ENCODE measurements at regions not wholly inside any gene's neighbourhood (a gene's known extent, or its start where the extent isn't known, plus 50 kb on each side); places are given as distances from the start of the nearest gene placed in this dataset.

DNA sequence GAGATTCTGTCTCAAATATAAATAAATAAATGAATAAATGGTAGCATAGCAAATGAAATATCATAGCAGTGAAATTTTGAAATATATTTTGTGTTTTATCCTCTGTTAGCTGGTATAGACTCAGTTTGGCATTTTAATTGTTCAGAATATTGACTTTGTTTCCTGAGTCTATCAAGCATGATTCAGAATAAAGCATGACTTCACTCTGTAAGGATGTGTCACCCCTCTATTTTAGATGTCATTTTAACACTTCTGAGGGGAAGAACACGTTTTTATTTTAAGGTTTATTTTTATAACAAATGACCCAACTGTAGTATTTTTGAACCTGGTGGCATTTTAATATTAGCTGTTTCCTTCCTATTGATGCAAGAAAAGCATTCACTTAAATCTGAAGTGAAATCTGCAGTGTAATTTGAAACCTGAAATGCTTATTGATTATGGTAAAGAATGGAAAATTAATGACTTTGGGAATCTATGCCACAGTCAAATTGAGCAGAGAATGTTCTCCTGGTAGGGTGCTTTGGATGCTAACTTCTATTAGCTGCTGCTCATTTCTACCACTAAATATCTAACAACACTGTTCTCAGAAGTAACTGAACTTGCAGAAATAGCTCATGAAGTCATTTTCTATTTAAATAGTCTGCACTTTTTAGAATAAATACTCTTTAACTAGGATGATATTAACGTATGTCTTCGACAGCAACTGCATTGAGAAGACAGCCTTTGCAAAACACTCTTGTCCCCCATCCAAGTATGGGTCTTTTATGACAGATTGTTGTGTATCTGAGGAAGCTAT, 114.2 kb downstream of the SOX4 start:
- TF ChIP-seq Cebpa-rat (IDR thresholded peaks at IDR 0.05) = no peak
- Histone ChIP-seq H3K4me3 (no peak overlapping the region), H4K20me1 (no peaks in the 10 kb centered on the region), H3K9me3 (peaks cover 4% of the 10 kb centered on the region; the same call in 1 of the 2 replicates), H3K27me3 (no peaks in the 10 kb centered on the region), H3K27ac (no peak overlapping the region), H3K9ac (no peak overlapping the region), H3K4me2 (peak overlapping the region; percentile 43), H3K36me3 (no peaks in the 10 kb centered on the region), H3K4me1 (peaks cover 31% of the 10 kb centered on the region)

DNA sequence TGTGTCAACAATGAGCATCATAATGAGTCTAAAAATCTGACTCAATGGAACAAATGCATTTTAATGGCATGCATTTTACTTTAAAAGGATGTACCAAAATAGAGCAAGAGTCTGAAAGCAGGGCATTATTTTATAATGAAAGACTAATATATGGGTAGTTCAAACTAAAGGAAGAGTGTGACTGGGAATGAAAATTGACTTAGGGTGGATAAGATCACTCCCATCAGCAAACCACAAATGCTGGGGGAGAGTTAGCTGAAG, 114.7 kb downstream of the SOX4 start:
- Histone ChIP-seq H3K27ac (no peak overlapping the region), H3K4me2 (peak overlapping the region; percentile 43), H3K4me1 (peaks cover 31% of the 10 kb centered on the region), H3K4me3 (no peak overlapping the region), H3K27me3 (no peaks in the 10 kb centered on the region), H3K36me3 (no peaks in the 10 kb centered on the region), H4K20me1 (no peaks in the 10 kb centered on the region), H3K9ac (no peak overlapping the region), H3K9me3 (peaks cover 4% of the 10 kb centered on the region; the same call in 1 of the 2 replicates)
- TF ChIP-seq Cebpa-rat (IDR thresholded peaks at IDR 0.05) = no peak

DNA sequence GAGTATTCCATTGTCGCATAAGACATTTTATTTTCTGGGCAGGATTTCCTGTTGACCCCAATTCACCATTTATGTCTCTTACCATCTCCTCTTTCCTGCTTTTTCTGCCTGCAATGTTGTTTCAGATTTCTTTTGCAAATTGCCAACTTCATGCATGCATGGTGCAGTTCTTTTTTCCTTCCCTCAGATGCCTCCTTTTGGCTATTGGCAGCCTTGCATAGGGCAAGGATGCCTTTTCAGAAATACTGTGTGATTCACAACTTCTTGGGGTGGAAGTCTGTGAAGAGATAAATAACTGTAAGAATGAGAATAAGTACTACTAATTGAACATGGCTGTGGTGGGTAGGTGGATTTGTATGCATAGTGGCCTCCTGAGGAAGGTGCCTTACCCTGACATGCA, 116.7 kb downstream of the SOX4 start:
- Histone ChIP-seq H3K4me1 (peaks cover 31% of the 10 kb centered on the region), H4K20me1 (no peaks in the 10 kb centered on the region), H3K27ac (no peak overlapping the region), H3K9ac (no peak overlapping the region), H3K27me3 (no peaks in the 10 kb centered on the region), H3K4me3 (no peak overlapping the region), H3K36me3 (no peaks in the 10 kb centered on the region), H3K4me2 (peak overlapping the region; percentile 15), H3K9me3 (peaks cover 4% of the 10 kb centered on the region; the same call in 1 of the 2 replicates)
- no peak for TF ChIP-seq Cebpa-rat (IDR thresholded peaks at IDR 0.05)

DNA sequence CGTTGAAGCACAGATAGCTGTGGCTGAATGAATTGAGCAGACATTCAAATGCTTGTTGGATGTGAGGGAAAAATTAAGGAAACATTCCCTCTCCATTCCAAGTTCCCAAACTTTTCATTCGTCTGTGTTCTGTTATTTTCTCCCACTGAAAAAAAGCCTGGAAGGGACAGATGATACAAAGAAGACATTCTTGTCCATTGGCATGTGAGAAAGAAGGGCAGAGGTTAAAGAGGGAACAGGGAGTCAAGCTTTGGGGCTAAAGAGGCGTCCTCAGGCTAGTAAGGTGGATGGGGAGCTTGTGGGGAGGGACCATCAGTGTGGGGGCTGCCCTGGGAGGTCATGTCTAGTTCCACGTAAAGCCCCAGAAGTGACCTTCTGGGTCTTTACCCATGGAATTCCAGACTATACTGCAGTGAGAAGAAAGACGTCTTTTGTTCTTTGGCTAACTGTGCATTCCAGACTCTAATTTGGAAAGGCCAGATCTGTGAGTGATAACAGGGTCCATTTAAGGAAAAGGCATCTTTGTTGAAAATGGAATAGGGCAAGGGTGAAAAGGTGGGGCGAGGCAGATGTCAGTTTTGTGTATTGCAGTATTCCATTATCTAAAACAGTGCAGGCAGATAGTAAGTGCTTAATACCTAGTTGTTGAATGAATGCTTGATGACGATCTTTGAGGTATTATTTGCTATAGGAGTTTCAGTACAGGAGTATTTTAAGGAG, 117.5 kb downstream of the SOX4 start:
- Histone ChIP-seq H3K27me3 (no peaks in the 10 kb centered on the region), H3K9ac (no peak overlapping the region), H3K4me3 (no peak overlapping the region), H3K36me3 (no peaks in the 10 kb centered on the region), H3K4me1 (peaks cover 31% of the 10 kb centered on the region), H4K20me1 (no peaks in the 10 kb centered on the region), H3K4me2 (no peak overlapping the region), H3K27ac (no peak overlapping the region), H3K9me3 (peaks cover 4% of the 10 kb centered on the region; the same call in 1 of the 2 replicates)
- no peak for TF ChIP-seq Cebpa-rat (IDR thresholded peaks at IDR 0.05)

DNA sequence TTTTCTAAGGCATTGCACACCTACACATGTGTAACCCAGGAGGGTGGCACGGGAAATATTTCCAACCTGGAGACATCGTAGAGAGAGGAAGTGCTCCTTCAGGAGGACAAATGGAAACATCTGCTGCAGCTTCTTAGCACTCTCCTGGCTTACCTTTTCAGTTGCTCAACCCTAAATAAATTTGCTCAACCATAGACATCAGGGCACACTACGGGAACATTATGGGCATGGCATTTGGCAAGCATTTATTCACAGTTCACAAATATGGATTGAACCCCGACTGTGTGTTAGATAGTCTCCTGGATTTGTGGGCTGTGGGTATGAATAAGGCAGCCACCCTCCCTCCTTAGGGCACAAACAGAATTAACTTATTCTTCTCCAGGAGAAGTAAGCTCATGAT, 118.7 kb downstream of the SOX4 start:
- H4K20me1 ChIP-seq = no peaks in the 10 kb centered on the region
- peaks cover 9% of the 10 kb centered on the region; the same call in 1 of the 2 replicates for H3K9me3 ChIP-seq
- TF ChIP-seq Cebpa-rat (IDR thresholded peaks at IDR 0.05) = no peak
- peaks cover 27% of the 10 kb centered on the region for H3K4me1 ChIP-seq
- H3K27me3 ChIP-seq = no peaks in the 10 kb centered on the region
- no peak overlapping the region for H3K4me3 ChIP-seq
- no peak overlapping the region for H3K9ac ChIP-seq
- no peak overlapping the region for H3K27ac ChIP-seq
- H3K36me3 ChIP-seq = no peaks in the 10 kb centered on the region
- H3K4me2 ChIP-seq = no peak overlapping the region

DNA sequence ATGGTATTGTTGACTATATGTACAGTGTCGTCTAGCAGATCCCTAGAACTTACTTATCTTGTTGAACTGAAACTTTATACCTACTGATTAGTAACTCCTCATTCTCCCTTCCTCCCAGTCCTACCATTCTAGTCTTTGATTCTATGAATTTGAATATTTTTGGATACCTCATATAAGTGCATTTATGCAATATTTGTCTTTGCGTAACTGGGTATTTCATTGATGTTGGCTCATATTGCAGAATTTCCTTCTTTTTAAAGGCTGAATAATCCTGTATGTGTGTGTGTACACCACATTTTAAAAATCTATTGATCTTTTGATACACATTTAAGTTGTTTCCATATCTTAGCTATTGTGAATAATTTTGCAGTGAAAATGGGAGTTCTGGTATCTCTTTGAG, 119.9 kb downstream of the SOX4 start:
- Histone ChIP-seq H3K9ac (no peak overlapping the region), H3K9me3 (peaks cover 9% of the 10 kb centered on the region; the same call in 1 of the 2 replicates), H3K4me1 (peaks cover 14% of the 10 kb centered on the region), H3K27ac (no peak overlapping the region), H3K4me3 (no peak overlapping the region), H3K27me3 (no peaks in the 10 kb centered on the region), H4K20me1 (no peaks in the 10 kb centered on the region), H3K4me2 (no peak overlapping the region), H3K36me3 (no peaks in the 10 kb centered on the region)
- no peak for TF ChIP-seq Cebpa-rat (IDR thresholded peaks at IDR 0.05)

DNA sequence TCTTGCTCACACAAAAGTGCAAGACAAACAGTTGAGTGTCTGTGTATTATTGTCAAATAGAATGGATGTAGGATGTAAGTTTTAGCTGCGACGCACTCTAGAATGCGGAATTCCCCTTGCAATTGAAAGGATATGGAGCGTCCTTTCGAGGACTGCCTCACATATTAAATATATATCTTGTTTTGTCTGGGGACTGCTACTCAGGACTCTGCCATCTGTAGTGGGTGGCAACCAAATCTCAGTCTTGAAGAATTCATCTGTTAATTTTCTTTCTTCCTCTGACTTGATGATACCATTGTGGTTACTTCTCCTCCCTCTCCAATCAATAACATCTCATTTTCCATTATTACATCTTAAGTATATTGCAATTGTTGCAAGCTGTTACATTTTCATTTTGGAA, 121.6 kb downstream of the SOX4 start:
- Histone ChIP-seq H3K4me2 (no peak overlapping the region), H4K20me1 (no peaks in the 10 kb centered on the region), H3K4me1 (peaks cover 3% of the 10 kb centered on the region), H3K27me3 (no peaks in the 10 kb centered on the region), H3K9ac (no peak overlapping the region), H3K4me3 (no peak overlapping the region), H3K27ac (no peak overlapping the region), H3K9me3 (peaks cover 8% of the 10 kb centered on the region; the same call in 1 of the 2 replicates), H3K36me3 (no peaks in the 10 kb centered on the region)
- TF ChIP-seq Cebpa-rat (IDR thresholded peaks at IDR 0.05) = no peak

DNA sequence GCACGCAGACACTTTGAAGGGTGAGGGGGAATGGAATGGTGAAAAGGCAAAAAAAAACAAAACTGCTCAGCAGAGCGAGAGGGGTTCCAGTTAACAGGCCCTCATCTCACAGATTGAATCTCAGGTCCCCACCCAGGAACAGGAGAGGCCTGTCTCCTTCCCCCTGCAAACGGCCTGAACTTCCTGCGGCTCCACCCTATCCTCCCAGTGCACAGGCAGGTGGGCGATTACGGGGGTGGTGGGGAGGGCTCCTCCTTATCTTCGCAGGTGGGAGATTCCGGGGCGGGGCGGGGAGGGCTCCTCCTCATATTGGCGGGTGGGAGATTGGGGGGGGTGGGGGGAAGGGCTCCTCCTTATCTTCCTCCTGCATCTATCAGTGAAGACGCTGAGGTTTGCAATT, 129.0 kb downstream of the SOX4 start:
- H3K4me2 ChIP-seq = no peak overlapping the region
- TF ChIP-seq Cebpa-rat (IDR thresholded peaks at IDR 0.05) = no peak
- no peaks in the 10 kb centered on the region for H3K27me3 ChIP-seq
- no peaks in the 10 kb centered on the region for H3K36me3 ChIP-seq
- no peak overlapping the region for H3K27ac ChIP-seq
- no peak overlapping the region for H3K4me3 ChIP-seq
- H3K9ac ChIP-seq = no peak overlapping the region
- H3K4me1 ChIP-seq = 0 out of 2 replicates have a peak, but pooled peaks cover 3% of the 10 kb centered on the region
- H3K9me3 ChIP-seq = 0 out of 2 replicates have a peak, but pooled peaks cover 7% of the 10 kb centered on the region
- H4K20me1 ChIP-seq = no peaks in the 10 kb centered on the region

DNA sequence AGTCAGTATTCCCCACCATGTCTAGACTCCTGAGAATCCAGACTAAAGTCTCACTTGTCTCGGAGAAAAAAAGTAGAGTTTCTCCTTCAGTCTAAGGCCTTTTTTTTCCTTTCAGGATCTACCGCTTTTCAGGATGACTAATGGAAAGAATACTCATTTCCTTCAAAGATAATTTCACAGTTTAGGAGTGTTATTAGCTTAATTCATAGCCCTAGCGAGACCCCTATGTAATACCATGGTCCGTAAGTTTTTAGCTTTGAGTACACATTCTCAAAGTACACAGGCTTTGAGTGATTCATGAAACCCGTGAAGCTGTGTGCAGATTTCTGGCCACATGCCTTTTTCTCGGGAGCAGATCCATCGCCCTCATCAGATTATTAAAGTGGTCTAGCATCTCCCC, 133.1 kb downstream of the SOX4 start:
- Histone ChIP-seq H3K4me3 (no peak overlapping the region), H3K9me3 (no peaks in the 10 kb centered on the region), H3K36me3 (no peaks in the 10 kb centered on the region), H4K20me1 (no peaks in the 10 kb centered on the region), H3K9ac (no peak overlapping the region), H3K27ac (no peak overlapping the region), H3K27me3 (no peaks in the 10 kb centered on the region), H3K4me1 (0 out of 2 replicates have a peak, but pooled peaks cover 3% of the 10 kb centered on the region), H3K4me2 (no peak overlapping the region)
- TF ChIP-seq Cebpa-rat (IDR thresholded peaks at IDR 0.05) = no peak

DNA sequence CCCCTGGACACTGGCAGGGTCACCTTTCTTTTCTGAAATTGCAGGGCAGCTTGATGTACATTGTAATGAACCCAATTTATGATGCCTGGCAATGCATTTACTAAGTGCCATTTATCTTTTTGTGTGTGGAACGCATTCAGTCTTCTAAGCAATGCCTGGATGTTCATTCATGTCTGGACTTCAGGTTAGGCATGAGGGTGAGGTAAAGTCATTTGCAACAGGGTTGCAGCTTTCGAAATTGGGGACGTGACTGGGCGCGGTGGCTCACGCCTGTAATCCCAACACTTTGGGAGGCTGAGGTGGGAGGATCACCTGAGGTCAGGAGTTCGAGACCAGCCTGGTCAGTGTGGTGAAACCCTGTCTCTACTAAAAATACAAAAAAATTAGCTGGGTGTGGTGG, 134.6 kb downstream of the SOX4 start:
- no peak overlapping the region for H3K27ac ChIP-seq
- H3K4me2 ChIP-seq = no peak overlapping the region

More for the DNA sequence above, 134.6 kb downstream of the SOX4 start:
- no peak for TF ChIP-seq Cebpa-rat (IDR thresholded peaks at IDR 0.05)
- H3K36me3 ChIP-seq = no peaks in the 10 kb centered on the region
- H3K4me1 ChIP-seq = no peaks in the 10 kb centered on the region
- H3K9me3 ChIP-seq = no peaks in the 10 kb centered on the region
- H4K20me1 ChIP-seq = no peaks in the 10 kb centered on the region
- H3K4me3 ChIP-seq = no peak overlapping the region
- no peak overlapping the region for H3K9ac ChIP-seq
- no peaks in the 10 kb centered on the region for H3K27me3 ChIP-seq

Data from BLaER1 (cell line).